GM12892 (cell line): ENCODE measurements at regions not wholly inside any gene's neighbourhood (a gene's known extent, or its start where the extent isn't known, plus 50 kb on each side); places are given as distances from the start of the nearest gene placed in this dataset.

ENCODE experiments used
- POLR2A ChIP-seq: IDR thresholded peaks from 2 replicates; pipeline ENCODE4 v1.6.1; 2011; ENCODE audit warnings: low read depth, low read length, control low read depth
- POLR2AphosphoS5 ChIP-seq: IDR thresholded peaks from 2 replicates; pipeline ENCODE4 v1.6.1; 2011; ENCODE audit warnings: low read depth, low read length, control low read depth
- TAF1 ChIP-seq: IDR thresholded peaks from 2 replicates; pipeline ENCODE4 v1.6.1; 2011; ENCODE audit warnings: low read depth, mild to moderate bottlenecking, control low read depth, low read length, borderline replicate concordance

DNA sequence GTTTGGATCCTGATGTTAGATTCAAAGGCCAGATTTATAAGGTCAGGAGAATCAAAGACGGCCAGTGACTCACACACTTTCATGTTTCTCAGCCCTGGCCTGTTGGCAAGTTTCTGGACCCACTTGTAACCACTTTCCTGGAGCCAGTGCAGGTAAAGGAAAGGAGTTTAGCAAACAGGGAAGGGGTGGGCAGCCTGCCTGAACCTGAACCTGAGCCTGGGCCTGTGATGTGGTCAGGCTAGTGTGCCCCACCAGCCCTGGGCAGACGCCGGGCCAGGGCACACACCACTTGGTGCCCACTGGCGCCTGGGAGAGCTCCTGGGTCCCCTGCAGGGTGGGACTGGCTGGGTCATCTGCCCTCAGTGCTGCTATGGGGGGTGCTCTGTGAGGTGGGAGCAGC lies 100.5 kb upstream of the SPRED2 start:
- TF ChIP-seq POLR2AphosphoS5: no peak
- TF ChIP-seq POLR2A: no peak
- TF ChIP-seq TAF1: no peak
